HG02759 (cell line): ENCODE measurements at regions not wholly inside any gene's neighbourhood (a gene's known extent, or its start where the extent isn't known, plus 50 kb on each side); places are given as distances from the start of the nearest gene placed in this dataset.

ENCODE experiments used
- ATAC-seq: cut with Tn5 transposase; IDR thresholded peaks from one replicate; pipeline ENCODE4 v1.9.1; 2021; ENCODE audit warnings: mild to moderate bottlenecking, moderate library complexity; ENCODE audit not compliant: unreplicated experiment

- no peak for ATAC-seq
Observed at GRCh38 chr4:135239964-135240363, 1038.4 kb upstream of the PABPC4L start.

- no peak for ATAC-seq
Observed at GRCh38 chr4:135238940-135239339, 1037.4 kb upstream of the PABPC4L start.

- ATAC-seq = no peak
Observed at GRCh38 chr4:135236048-135236447, 1034.5 kb upstream of the PABPC4L start.

GRCh38 chr4:135227842-135228241 lies 1026.3 kb upstream of the PABPC4L start:
- ATAC-seq = no peak

GRCh38 chr4:135225551-135225950 lies 1024.0 kb upstream of the PABPC4L start:
- no peak for ATAC-seq

GRCh38 chr4:135210341-135210740 lies 1008.8 kb upstream of the PABPC4L start:
- no peak for ATAC-seq

GRCh38 chr4:135207531-135207930 lies 1005.9 kb upstream of the PABPC4L start:
- ATAC-seq = no peak

GRCh38 chr4:135204311-135204710 lies 1002.7 kb upstream of the PABPC4L start:
- ATAC-seq = no peak

GRCh38 chr4:135201081-135201480 lies 999.5 kb upstream of the PABPC4L start:
- ATAC-seq = no peak

GRCh38 chr4:135197641-135198040 lies 996.1 kb upstream of the PABPC4L start:
- ATAC-seq = no peak

GRCh38 chr4:135194477-135194876 lies 992.9 kb upstream of the PABPC4L start:
- ATAC-seq = no peak

GRCh38 chr4:135192751-135193535 lies 991.4 kb upstream of the PABPC4L start:
- no peak for ATAC-seq

GRCh38 chr4:135191596-135191995 lies 990.0 kb upstream of the PABPC4L start:
- ATAC-seq = no peak

- ATAC-seq = no peak
Observed at GRCh38 chr4:135186002-135186401, 984.4 kb upstream of the PABPC4L start.

- no peak for ATAC-seq
Observed at GRCh38 chr4:135185256-135185655, 983.7 kb upstream of the PABPC4L start.

- no peak for ATAC-seq
Observed at GRCh38 chr4:135184715-135185114, 983.1 kb upstream of the PABPC4L start.

GRCh38 chr4:135177321-135177720 lies 975.7 kb upstream of the PABPC4L start:
- no peak for ATAC-seq

GRCh38 chr4:135166661-135167060 lies 965.1 kb upstream of the PABPC4L start:
- ATAC-seq = no peak

- ATAC-seq = no peak
Observed at GRCh38 chr4:135164601-135165000, 963.0 kb upstream of the PABPC4L start.

- ATAC-seq = no peak
Observed at GRCh38 chr4:135144498-135144897, 942.9 kb upstream of the PABPC4L start.

- ATAC-seq = no peak
Observed at GRCh38 chr4:135124196-135124595, 922.6 kb upstream of the PABPC4L start.

GRCh38 chr4:135123632-135124031 lies 922.0 kb upstream of the PABPC4L start:
- no peak for ATAC-seq

- no peak for ATAC-seq
Observed at GRCh38 chr4:135122457-135122856, 920.9 kb upstream of the PABPC4L start.
